A549 (cell line): ENCODE measurements at regions not wholly inside any gene's neighbourhood (a gene's known extent, or its start where the extent isn't known, plus 50 kb on each side); places are given as distances from the start of the nearest gene placed in this dataset.

Experiments used
- ATAC-seq, 2 experiments: fragments of 200-7000 bp in 1 of 2; fragments of >200 bp in 1 of 2; cut with Nextera tagmentation in 1 of 2; cut with Tn5 transposase in 1 of 2; 3 replicates each; pipeline versions ENCODE4 v1.8.0 to v1.9.1; 2018 to 2020; ENCODE audit warnings: mild to moderate bottlenecking in 1 of 2, moderate library complexity in 1 of 2
- CTCF ChIA-PET: fragments of 300-600 bp; sonication (Branson Sonifier 250); formaldehyde crosslinking; extraction: SDS; loops from one replicate; lab custom pipeline; 2021; ENCODE audit warnings: antibody characterized with exemption, inconsistent platforms; lab: Yijun Ruan, JAX
- POLR2A ChIA-PET: fragments of 350-600 bp; formaldehyde crosslinking; extraction: SDS; loops from one replicate; lab custom pipeline; 2021; ENCODE audit warnings: antibody characterized with exemption, inconsistent platforms; lab: Yijun Ruan, JAX
- DNase-seq, 2 experiments: peaks; one replicate each; pipeline versions ENCODE4 v3.0.0 to v3.0.0-alpha.2; 2011 to 2016; ENCODE audit warnings: low read depth in 1 of 2, low spot score in 1 of 2
- FAIRE-seq: peaks from 2 replicates; lab custom pipeline; 2011; peaks lifted over from hg19 to GRCh38; lab: Jason Lieb, UNC
- H3K27ac ChIP-seq, 2 experiments: fragments of >200 bp; sonication (Bioruptor Twin); formaldehyde crosslinking; 3 replicates each; pipeline ENCODE4 v1.5.1; 2016 to 2017
- H3K4me1 ChIP-seq: fragments of >200 bp; sonication (Bioruptor Twin); formaldehyde crosslinking; 3 replicates; pipeline ENCODE4 v1.6.1; 2016
- H3K4me2 ChIP-seq: fragments of >200 bp; sonication (Bioruptor Twin); formaldehyde crosslinking; 3 replicates; pipeline ENCODE4 v1.6.1; 2016
- H3K4me3 ChIP-seq: fragments of >200 bp; sonication (Bioruptor Twin); formaldehyde crosslinking; 3 replicates; pipeline ENCODE4 v1.5.1; 2016
- H3K9me3 ChIP-seq: fragments of >200 bp; sonication (Bioruptor Twin); formaldehyde crosslinking; 3 replicates; pipeline ENCODE4 v1.6.1; 2016
- CBX2 ChIP-seq: fragments of 200-600 bp; sonication (generic); IDR thresholded peaks from 2 replicates; pipeline ENCODE4 v1.6.1; 2016; ENCODE audit warnings: low read depth, mild to moderate bottlenecking, borderline replicate concordance
- CHD2 ChIP-seq: fragments of 150-350 bp; IDR thresholded peaks from 2 replicates; pipeline ENCODE4 v1.6.1; 2014; ENCODE audit warnings: low read length; ENCODE audit not compliant: partially characterized antibody
- CTCF ChIP-seq: fragments of >200 bp; sonication (Bioruptor Twin); formaldehyde crosslinking; IDR thresholded peaks from 3 replicates; pipeline ENCODE4 v1.5.1; 2016
- EHF ChIP-seq: fragments of 250-450 bp; sonication (Bioruptor Pico); IDR thresholded peaks from 2 replicates; pipeline ENCODE4 v1.5.0; 2020; ENCODE audit warnings: mild to moderate bottlenecking
- FOSB ChIP-seq: fragments of 250-450 bp; sonication (Bioruptor Pico); IDR thresholded peaks from 2 replicates; pipeline ENCODE4 v1.5.0; 2020; ENCODE audit warnings: mild to moderate bottlenecking, moderate library complexity
- HDAC2 ChIP-seq: fragments of 200-600 bp; sonication (generic); IDR thresholded peaks from 2 replicates; pipeline ENCODE4 v1.6.1; 2016
- KDM5A ChIP-seq: fragments of 200-600 bp; sonication (generic); IDR thresholded peaks from 2 replicates; pipeline ENCODE4 v1.6.1; 2016; ENCODE audit warnings: antibody characterized with exemption, mild to moderate bottlenecking
- MAFK ChIP-seq: fragments of 450-650 bp; IDR thresholded peaks from 2 replicates; pipeline ENCODE4 v1.6.1; 2014; ENCODE audit not compliant: partially characterized antibody
- MAZ ChIP-seq: fragments of 150-350 bp; IDR thresholded peaks from 2 replicates; pipeline ENCODE4 v1.6.1; 2014; ENCODE audit warnings: antibody characterized with exemption, low read depth, low read length, borderline replicate concordance
- NR3C1 ChIP-seq: fragments of >200 bp; sonication (Bioruptor Twin); formaldehyde crosslinking; IDR thresholded peaks from 3 replicates; pipeline ENCODE4 v1.6.1; 2017
- RAD21 ChIP-seq, 2 experiments: fragments of >200 bp in 1 of 2; sonication (Bioruptor Twin) in 1 of 2; formaldehyde crosslinking in 1 of 2; IDR thresholded peaks in 1 of 2; conservative IDR thresholded peaks in 1 of 2; 2 replicates in 1 of 2; 3 replicates in 1 of 2; pipeline ENCODE4 v1.6.1; 2012 to 2018; ENCODE audit warnings: inconsistent platforms in 1 of 2
- RARB ChIP-seq: fragments of 250-450 bp; sonication (Bioruptor Pico); IDR thresholded peaks from 2 replicates; pipeline ENCODE4 v1.8.0; 2021; ENCODE audit warnings: mild to moderate bottlenecking, moderate library complexity
- REST ChIP-seq: fragments of 200-600 bp; sonication (generic); IDR thresholded peaks from 2 replicates; pipeline ENCODE4 v1.6.1; 2016; ENCODE audit warnings: antibody characterized with exemption, mild to moderate bottlenecking, moderate library complexity
- RNF2 ChIP-seq: fragments of 200-600 bp; sonication (generic); IDR thresholded peaks from 2 replicates; pipeline ENCODE4 v1.6.1; 2016; ENCODE audit warnings: low read depth, mild to moderate bottlenecking, antibody characterized with exemption, moderate library complexity, borderline replicate concordance
- SREBF2 ChIP-seq: fragments of 450-650 bp; IDR thresholded peaks from 2 replicates; pipeline ENCODE4 v1.6.1; 2014; ENCODE audit warnings: mild to moderate bottlenecking, moderate library complexity
- TFCP2L1 ChIP-seq: fragments of 250-450 bp; sonication (Bioruptor Pico); IDR thresholded peaks from 2 replicates; pipeline ENCODE4 v1.5.0; 2021; ENCODE audit warnings: mild to moderate bottlenecking
- USF2 ChIP-seq: fragments of 450-650 bp; IDR thresholded peaks from 2 replicates; pipeline ENCODE4 v1.6.1; 2014; ENCODE audit warnings: antibody characterized with exemption
- ZC3H11A ChIP-seq: fragments of 450-650 bp; IDR thresholded peaks from 2 replicates; pipeline ENCODE4 v1.6.1; 2014; ENCODE audit warnings: antibody characterized with exemption, mild to moderate bottlenecking
- ZFP36 ChIP-seq: fragments of 450-650 bp; IDR thresholded peaks from 2 replicates; pipeline ENCODE4 v1.6.1; 2014; ENCODE audit warnings: borderline replicate concordance; ENCODE audit not compliant: partially characterized antibody
- WGBS: methylation state at CpG from one replicate; pipeline ENCODE4 v1.1.6; 2017; ENCODE audit errors: missing lambda C conversion rate; 5-methylcytosine and 5-hydroxymethylcytosine counted together

- TF ChIP-seq MAZ, result no peak
Measured at GRCh38 chr11:29913352-29913751, 103.5 kb downstream of the KCNA4 start (continued).

- DNase-seq (no peak), ATAC-seq (no peak), FAIRE-seq (no peak)
- Histone ChIP-seq H3K4me1 (no peaks in the 10 kb centered on the region), H3K9me3 (no peaks in the 10 kb centered on the region), H3K27ac (no peak overlapping the region)
- POLR2A ChIA-PET, result no interaction called here
- TF ChIP-seq HDAC2, result no peak
- TF ChIP-seq MAFK, result no peak
- no peak for TF ChIP-seq EHF (CRISPR knock-in tag)
- TF ChIP-seq CTCF, result no peak
- TF ChIP-seq, all 56 proteins: peak for 0
- CTCF ChIA-PET, result no interaction called here
- H3K4me2 ChIP-seq, result no peak overlapping the region
- H3K4me3 ChIP-seq, result no peak overlapping the region
Measured at GRCh38 chr11:29900382-29900781, 116.4 kb downstream of the KCNA4 start.

GRCh38 chr11:29879560-29879959 is 137.3 kb downstream of the KCNA4 start:
- no peak for TF ChIP-seq USF2
- TF ChIP-seq NR3C1, result no peak
- no peak for TF ChIP-seq RARB (CRISPR knock-in tag)
- TF ChIP-seq CBX2, result no peak
- TF ChIP-seq ZFP36, result no peak
- TF ChIP-seq FOSB, result no peak
- no peak for TF ChIP-seq SREBF2
- no peak for TF ChIP-seq RNF2
- no peak for TF ChIP-seq RAD21 (conservative IDR thresholded peaks at IDR 0.05 in 1 of 2, IDR thresholded peaks at IDR 0.05 in 1 of 2)
- TF ChIP-seq ZC3H11A, result no peak
- no peak for TF ChIP-seq TFCP2L1
- no peak for TF ChIP-seq KDM5A

GRCh38 chr11:29876192-29876591 is 140.6 kb downstream of the KCNA4 start:
- ChIA-PET CTCF (no interaction called here), POLR2A (no interaction called here)
- no peak overlapping the region for H3K4me3 ChIP-seq
- no peak overlapping the region for H3K27ac ChIP-seq
- H3K4me2 ChIP-seq, result no peak overlapping the region
- ATAC-seq (no peak), FAIRE-seq (no peak), DNase-seq (no peak)
- 4% methylated on average over 1 of the region's 1 CpG for WGBS
- no peak for TF ChIP-seq CHD2
- no peak for TF ChIP-seq ZC3H11A
- no peaks in the 10 kb centered on the region for H3K4me1 ChIP-seq
- no peaks in the 10 kb centered on the region for H3K9me3 ChIP-seq

More at GRCh38 chr11:29879560-29879959, 137.3 kb downstream of the KCNA4 start:
- Histone ChIP-seq H3K4me2 (no peak overlapping the region), H3K4me3 (no peak overlapping the region), H3K4me1 (no peaks in the 10 kb centered on the region), H3K27ac (no peak overlapping the region), H3K9me3 (no peaks in the 10 kb centered on the region)
- no peak for FAIRE-seq
- no peak for ATAC-seq
- DNase-seq, result no peak
- CTCF ChIA-PET, result interaction anchor here (0.7 to 1.4 kb wide), 3 partner anchors 9 to 1639 kb away, joined by 3 to 4 read pairs (median 3); no protein-coding TSS in a partner anchor
- 6% methylated on average over 6 of the region's 6 CpGs for WGBS
- POLR2A ChIA-PET, result interaction anchor here (0.7 kb wide), 1 partner anchor 444 kb away, joined by 4 read pairs; the partner anchor contains the start of gene ARL14EP

- TF ChIP-seq REST (no peak), MAFK (no peak)
- CTCF ChIA-PET, result no interaction called here
- no peak for DNase-seq
- no peaks in the 10 kb centered on the region for H3K9me3 ChIP-seq
- no peak for ATAC-seq
- WGBS, result 0% methylated on average over 1 of the region's 1 CpG
- H3K4me3 ChIP-seq, result no peak overlapping the region
- no peak overlapping the region for H3K4me2 ChIP-seq
- no peak overlapping the region for H3K27ac ChIP-seq
- no peak for FAIRE-seq
- POLR2A ChIA-PET, result no interaction called here
- H3K4me1 ChIP-seq, result no peaks in the 10 kb centered on the region
Measured at GRCh38 chr11:29847219-29847618, 169.6 kb downstream of the KCNA4 start.
